Activated CD8-positive, alpha-beta T cell treated with anti-CD3 and anti-CD28 coated beads for 36 hours (primary cell): ENCODE measurements at regions not wholly inside any gene's neighbourhood (a gene's known extent, or its start where the extent isn't known, plus 50 kb on each side); places are given as distances from the start of the nearest gene placed in this dataset.

Experiments
- ATAC-seq: fragments of 200-7000 bp; cut with Tn5 transposase; one replicate; pipeline ENCODE4 v1.10.0; 2021; ENCODE audit warnings: mild to moderate bottlenecking, moderate library complexity
- CTCF ChIA-PET: fragments of 350-600 bp; sonication (Branson Sonifier 250); formaldehyde crosslinking; loops from one replicate; lab custom pipeline; 2021; ENCODE audit warnings: antibody characterized with exemption; lab: Charles Lee
- POLR2A ChIA-PET: fragments of 350-600 bp; sonication (Branson Sonifier 250); formaldehyde crosslinking; loops from one replicate; lab custom pipeline; 2021; ENCODE audit warnings: antibody characterized with exemption; lab: Charles Lee
- DNase-seq: peaks from one replicate; pipeline ENCODE4 v3.0.0-alpha.2; 2020
- H3K27ac Mint-ChIP-seq: one replicate; pipeline ENCODE4 v1.8.0; 2021; ENCODE audit warnings: mild to moderate bottlenecking, mixed read lengths
- H3K27me3 Mint-ChIP-seq: one replicate; pipeline ENCODE4 v1.8.0; 2021; ENCODE audit warnings: mixed read lengths
- H3K36me3 Mint-ChIP-seq: one replicate; pipeline ENCODE4 v1.8.0; 2021; ENCODE audit warnings: low read depth, mixed read lengths
- H3K4me1 Mint-ChIP-seq: one replicate; pipeline ENCODE4 v1.8.0; 2021; ENCODE audit warnings: low read depth, mixed read lengths
- H3K4me3 Mint-ChIP-seq: one replicate; pipeline ENCODE4 v1.8.0; 2021; ENCODE audit warnings: mild to moderate bottlenecking, moderate library complexity, mixed read lengths
- H3K9me3 Mint-ChIP-seq: one replicate; pipeline ENCODE4 v1.8.0; 2021; ENCODE audit warnings: mixed read lengths
- intact Hi-C: fragments of 100-400 bp; cut with micrococcal nuclease; formaldehyde crosslinking; loops from one replicate; pipeline ENCODE4 v1.10.0; 2022
- TF ChIP-seq, protein P1 (sequence below): fragments of 200-600 bp; IDR thresholded peaks from one replicate; pipeline ENCODE4 v1.8.0; 2022; ENCODE audit warnings: antibody characterized with exemption, mild to moderate bottlenecking

DNA sequence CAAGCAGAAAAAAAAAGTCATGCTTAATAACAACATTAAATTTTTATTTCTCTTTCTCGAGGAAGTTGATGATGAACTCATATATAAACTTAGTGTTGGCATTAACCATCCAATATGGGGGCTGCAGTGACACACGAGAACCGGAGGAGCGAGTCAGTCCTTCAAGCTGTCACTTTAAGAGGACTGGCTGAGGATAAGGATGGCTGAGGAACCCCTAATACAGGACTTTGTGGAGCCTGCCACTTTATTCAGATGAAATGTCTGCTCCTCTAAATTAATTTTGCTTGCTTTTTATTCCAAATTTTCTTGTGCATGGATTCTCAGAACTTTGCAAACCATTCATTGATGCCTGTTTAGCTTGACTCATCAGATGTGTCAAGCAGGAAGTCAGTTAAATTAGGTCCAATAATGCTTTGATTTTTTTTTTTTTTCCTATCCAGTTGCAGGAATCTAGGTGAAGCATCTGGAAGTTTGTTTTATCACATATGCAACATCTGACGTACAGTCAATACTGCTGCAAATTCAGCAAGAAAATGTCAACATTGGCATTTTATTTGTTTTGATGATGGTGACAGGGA lies 144.2 kb upstream of the COL5A1 start:
- no peak for ATAC-seq
- CTCF ChIA-PET = no interaction called here
- DNase-seq = no peak
- intact Hi-C loops = no loop called here
- Mint-ChIP-seq H3K4me1 (no peaks in the 10 kb centered on the region), H3K9me3 (no peaks in the 10 kb centered on the region), H3K27ac (no peak overlapping the region), H3K4me3 (no peak overlapping the region), H3K27me3 (peaks cover 5% of the 10 kb centered on the region), H3K36me3 (no peaks in the 10 kb centered on the region)
- POLR2A ChIA-PET = no interaction called here
- TF ChIP-seq, protein P1, sequence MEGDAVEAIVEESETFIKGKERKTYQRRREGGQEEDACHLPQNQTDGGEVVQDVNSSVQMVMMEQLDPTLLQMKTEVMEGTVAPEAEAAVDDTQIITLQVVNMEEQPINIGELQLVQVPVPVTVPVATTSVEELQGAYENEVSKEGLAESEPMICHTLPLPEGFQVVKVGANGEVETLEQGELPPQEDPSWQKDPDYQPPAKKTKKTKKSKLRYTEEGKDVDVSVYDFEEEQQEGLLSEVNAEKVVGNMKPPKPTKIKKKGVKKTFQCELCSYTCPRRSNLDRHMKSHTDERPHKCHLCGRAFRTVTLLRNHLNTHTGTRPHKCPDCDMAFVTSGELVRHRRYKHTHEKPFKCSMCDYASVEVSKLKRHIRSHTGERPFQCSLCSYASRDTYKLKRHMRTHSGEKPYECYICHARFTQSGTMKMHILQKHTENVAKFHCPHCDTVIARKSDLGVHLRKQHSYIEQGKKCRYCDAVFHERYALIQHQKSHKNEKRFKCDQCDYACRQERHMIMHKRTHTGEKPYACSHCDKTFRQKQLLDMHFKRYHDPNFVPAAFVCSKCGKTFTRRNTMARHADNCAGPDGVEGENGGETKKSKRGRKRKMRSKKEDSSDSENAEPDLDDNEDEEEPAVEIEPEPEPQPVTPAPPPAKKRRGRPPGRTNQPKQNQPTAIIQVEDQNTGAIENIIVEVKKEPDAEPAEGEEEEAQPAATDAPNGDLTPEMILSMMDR = no peak

DNA sequence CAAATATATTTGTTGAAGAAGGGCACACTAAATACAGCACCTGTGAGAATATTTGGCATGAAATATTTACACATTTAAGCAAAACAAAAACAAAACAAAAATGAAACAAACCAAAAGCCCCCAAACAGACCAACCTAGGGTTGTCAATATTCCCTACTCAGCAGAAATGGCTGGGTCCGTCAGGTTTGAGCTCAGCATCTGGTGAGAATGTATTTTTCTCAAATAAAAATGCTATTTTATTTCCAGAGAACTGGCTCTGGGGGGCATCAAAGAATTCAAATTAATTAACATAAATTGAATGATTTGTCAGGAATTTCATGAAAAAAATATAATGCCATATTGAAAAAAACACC lies 142.8 kb upstream of the COL5A1 start:
- no peak for ATAC-seq
- no peak for DNase-seq
- TF ChIP-seq, protein P1 = no peak
- Mint-ChIP-seq H3K9me3 (no peaks in the 10 kb centered on the region), H3K27me3 (peaks cover 5% of the 10 kb centered on the region), H3K4me1 (no peaks in the 10 kb centered on the region), H3K36me3 (no peaks in the 10 kb centered on the region), H3K27ac (no peak overlapping the region), H3K4me3 (no peak overlapping the region)
- CTCF ChIA-PET = no interaction called here
- POLR2A ChIA-PET = no interaction called here
- intact Hi-C loops = no loop called here

DNA sequence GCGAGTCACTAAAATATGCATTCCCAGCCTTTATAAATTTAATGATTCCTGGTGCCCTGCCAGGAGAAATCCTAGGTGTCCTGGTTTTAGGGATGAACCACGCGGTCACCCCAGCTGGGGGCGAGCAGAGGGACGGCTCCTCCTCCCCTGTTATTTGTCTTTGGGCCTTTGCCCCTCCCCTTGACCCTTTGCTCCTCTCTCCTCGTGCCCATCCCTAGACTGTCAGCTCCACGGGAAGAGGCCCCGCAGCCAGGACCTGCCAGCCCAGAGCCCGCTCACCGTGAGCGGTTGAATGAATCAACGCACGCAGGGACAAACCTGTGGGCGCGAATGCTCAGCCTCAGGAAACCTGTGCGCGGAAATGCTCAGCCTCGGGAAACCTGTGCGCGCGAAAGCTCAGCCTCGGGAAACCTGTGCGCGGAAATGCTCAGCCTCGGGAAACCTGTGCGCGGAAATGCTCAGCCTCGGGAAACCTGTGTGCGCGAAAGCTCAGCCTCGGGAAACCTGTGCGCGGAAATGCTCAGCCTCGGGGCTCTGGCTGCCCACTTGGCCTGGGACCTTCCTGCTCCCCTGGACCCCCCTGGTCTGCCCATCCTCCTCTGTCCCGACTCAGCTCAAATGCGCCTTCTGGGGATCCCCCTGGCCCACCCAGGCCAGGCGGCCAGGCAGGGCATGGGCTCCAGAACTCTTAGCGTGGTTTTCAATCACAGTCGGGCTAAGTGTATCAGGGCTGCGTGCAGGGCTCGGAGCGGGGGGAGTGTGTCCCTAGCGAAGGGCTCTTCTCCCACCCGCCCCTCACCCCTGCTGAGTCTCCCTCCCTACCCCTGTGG lies 140.5 kb upstream of the COL5A1 start:
- H3K27ac Mint-ChIP-seq = no peak overlapping the region
- H3K4me3 Mint-ChIP-seq = no peak overlapping the region
- H3K4me1 Mint-ChIP-seq = no peaks in the 10 kb centered on the region
- TF ChIP-seq, protein P1 = no peak
- H3K36me3 Mint-ChIP-seq = no peaks in the 10 kb centered on the region
- peaks cover 5% of the 10 kb centered on the region for H3K27me3 Mint-ChIP-seq
- CTCF ChIA-PET = interaction anchor here (1.2 to 1.3 kb wide), 2 partner anchors 33 to 52 kb away, joined by 3 read pairs; no protein-coding TSS in a partner anchor
- ATAC-seq (no peak), DNase-seq (no peak)
- H3K9me3 Mint-ChIP-seq = no peaks in the 10 kb centered on the region
- POLR2A ChIA-PET = no interaction called here
- intact Hi-C loops = no loop called here

DNA sequence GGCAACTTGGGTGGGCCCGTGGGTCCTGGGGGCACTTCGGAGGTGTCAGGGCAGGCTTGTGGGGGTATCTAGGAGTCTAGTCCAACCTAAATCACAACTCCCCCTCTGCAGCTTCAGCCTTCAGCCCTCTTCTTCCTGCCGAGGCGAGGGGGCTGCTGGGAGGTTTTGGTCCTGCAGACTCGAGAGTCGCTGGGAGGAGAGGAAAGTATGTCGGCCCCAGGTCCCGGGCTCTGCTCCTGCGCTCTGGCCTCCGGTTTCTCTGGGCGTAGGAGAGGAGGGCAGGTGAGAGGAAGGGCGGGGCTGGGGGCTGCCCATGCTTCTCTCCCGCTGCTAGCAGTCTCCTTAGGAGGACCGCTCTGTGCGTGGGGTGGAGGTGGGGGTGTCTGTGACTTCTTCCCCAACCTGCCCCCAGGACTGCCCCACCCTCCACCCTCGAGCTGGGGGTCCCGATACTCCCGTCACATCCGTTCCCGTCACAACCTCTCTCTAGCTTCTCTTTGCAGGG lies 139.8 kb upstream of the COL5A1 start:
- Mint-ChIP-seq H3K4me3 (no peak overlapping the region), H3K4me1 (no peaks in the 10 kb centered on the region), H3K36me3 (no peaks in the 10 kb centered on the region), H3K27me3 (peaks cover 7% of the 10 kb centered on the region), H3K9me3 (no peaks in the 10 kb centered on the region), H3K27ac (no peak overlapping the region)
- intact Hi-C loops = no loop called here
- ChIA-PET CTCF (interaction anchor here (1.3 kb wide), 1 partner anchor 52 kb away, joined by 3 read pairs; no protein-coding TSS in a partner anchor), POLR2A (no interaction called here)
- ATAC-seq (no peak), DNase-seq (no peak)
- TF ChIP-seq, protein P1 = no peak

- DNase-seq = no peak
- no peaks in the 10 kb centered on the region for H3K36me3 Mint-ChIP-seq
- peaks cover 7% of the 10 kb centered on the region for H3K27me3 Mint-ChIP-seq
- H3K4me3 Mint-ChIP-seq = no peak overlapping the region
- intact Hi-C loops = no loop called here
- CTCF ChIA-PET = interaction anchor here (1.3 kb wide), 1 partner anchor 53 kb away, joined by 3 read pairs; no protein-coding TSS in a partner anchor
- no peak for ATAC-seq
- H3K9me3 Mint-ChIP-seq = no peaks in the 10 kb centered on the region
- H3K27ac Mint-ChIP-seq = no peak overlapping the region
- POLR2A ChIA-PET = no interaction called here
- TF ChIP-seq, protein P1 = no peak
- no peaks in the 10 kb centered on the region for H3K4me1 Mint-ChIP-seq
Observed at GRCh38 chr9:134502266-134502791, 139.3 kb upstream of the COL5A1 start.
